ENCODE measurements at regions not wholly inside any gene's neighbourhood (a gene's known extent, or its start where the extent isn't known, plus 50 kb on each side); places are given as distances from the start of the nearest gene placed in this dataset.

DNA sequence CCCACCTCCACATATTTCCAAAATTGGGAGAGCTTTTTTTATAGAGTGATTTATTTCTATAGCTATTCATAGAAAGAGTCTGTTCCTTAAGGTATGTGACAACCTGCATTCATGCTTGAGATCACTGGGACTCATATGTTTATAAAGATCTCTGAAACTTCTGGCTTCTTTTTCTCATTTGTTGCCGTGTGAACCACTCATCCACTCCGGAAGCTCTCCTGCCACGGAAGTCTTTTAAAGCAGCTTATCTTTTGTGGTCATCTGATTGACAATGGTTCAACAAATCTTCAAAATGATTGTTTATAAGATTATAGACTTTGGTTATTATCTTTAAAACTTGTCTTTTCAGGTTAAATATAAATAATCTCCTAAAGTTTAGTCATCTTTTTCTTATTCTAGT lies 260.5 kb downstream of the C3orf38 start:
- H3K27me3 Mint-ChIP-seq, result no peaks in the 10 kb centered on the region
- H3K9me3 Mint-ChIP-seq (ENCODE audit: low read depth), result no peaks in the 10 kb centered on the region
- H3K4me1 Mint-ChIP-seq (ENCODE audit: low read depth), result no peaks in the 10 kb centered on the region
- H3K36me3 Mint-ChIP-seq (ENCODE audit: insufficient read depth), result no peaks in the 10 kb centered on the region
- no peak overlapping the region for H3K4me3 Mint-ChIP-seq (ENCODE audit: low read depth)
- no peak overlapping the region for H3K27ac Mint-ChIP-seq
- DNase-seq (ENCODE audit: low spot score, unreplicated experiment), result no peak
- TF ChIP-seq, protein P1, sequence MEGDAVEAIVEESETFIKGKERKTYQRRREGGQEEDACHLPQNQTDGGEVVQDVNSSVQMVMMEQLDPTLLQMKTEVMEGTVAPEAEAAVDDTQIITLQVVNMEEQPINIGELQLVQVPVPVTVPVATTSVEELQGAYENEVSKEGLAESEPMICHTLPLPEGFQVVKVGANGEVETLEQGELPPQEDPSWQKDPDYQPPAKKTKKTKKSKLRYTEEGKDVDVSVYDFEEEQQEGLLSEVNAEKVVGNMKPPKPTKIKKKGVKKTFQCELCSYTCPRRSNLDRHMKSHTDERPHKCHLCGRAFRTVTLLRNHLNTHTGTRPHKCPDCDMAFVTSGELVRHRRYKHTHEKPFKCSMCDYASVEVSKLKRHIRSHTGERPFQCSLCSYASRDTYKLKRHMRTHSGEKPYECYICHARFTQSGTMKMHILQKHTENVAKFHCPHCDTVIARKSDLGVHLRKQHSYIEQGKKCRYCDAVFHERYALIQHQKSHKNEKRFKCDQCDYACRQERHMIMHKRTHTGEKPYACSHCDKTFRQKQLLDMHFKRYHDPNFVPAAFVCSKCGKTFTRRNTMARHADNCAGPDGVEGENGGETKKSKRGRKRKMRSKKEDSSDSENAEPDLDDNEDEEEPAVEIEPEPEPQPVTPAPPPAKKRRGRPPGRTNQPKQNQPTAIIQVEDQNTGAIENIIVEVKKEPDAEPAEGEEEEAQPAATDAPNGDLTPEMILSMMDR (IDR thresholded peaks at IDR 0.05; ENCODE audit: unreplicated experiment), result no peak

DNA sequence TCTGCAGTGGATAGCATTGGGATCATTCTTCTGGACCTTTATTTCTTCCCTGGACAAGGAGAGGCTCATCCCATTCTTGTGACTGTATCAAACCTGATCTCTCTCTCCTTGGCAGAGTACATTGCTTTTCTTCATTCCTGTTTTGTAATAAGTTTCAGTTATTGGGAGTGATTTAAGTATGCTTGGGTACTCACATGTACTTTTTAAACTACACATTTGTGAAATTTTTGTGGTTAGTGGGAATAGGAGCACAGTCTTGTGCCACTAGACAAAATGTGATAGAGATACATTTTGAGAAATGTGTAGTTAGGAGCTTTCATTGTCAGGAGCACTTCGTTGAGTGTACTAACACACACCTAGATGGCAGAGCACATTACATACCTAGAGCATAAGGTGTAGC lies 262.6 kb downstream of the C3orf38 start:
- H3K9me3 Mint-ChIP-seq (ENCODE audit: low read depth), result no peaks in the 10 kb centered on the region
- H3K4me3 Mint-ChIP-seq (ENCODE audit: low read depth), result no peak overlapping the region
- TF ChIP-seq, protein P1 (IDR thresholded peaks at IDR 0.05; ENCODE audit: unreplicated experiment), result no peak
- H3K27me3 Mint-ChIP-seq, result no peaks in the 10 kb centered on the region
- H3K4me1 Mint-ChIP-seq (ENCODE audit: low read depth), result peaks cover 2% of the 10 kb centered on the region
- no peak for DNase-seq (ENCODE audit: low spot score, unreplicated experiment)
- no peaks in the 10 kb centered on the region for H3K36me3 Mint-ChIP-seq (ENCODE audit: insufficient read depth)
- no peak overlapping the region for H3K27ac Mint-ChIP-seq

DNA sequence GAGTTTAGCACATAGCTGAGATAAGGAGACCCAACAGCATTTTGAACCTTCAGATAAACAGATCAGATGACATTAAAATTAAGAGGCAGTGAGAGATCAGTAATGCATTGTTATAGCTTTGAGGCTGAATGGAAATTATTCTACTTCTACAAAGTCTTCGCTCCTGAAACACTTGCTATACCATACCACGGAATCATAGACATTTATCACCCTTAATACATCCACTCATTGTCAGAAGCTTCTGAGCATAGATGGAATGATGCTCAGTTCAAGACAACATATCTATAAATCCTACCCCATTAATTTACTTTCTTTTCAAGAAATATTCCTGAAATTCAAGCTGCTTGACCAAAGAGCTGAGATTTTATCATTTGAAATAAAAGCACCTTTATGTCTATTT lies 266.7 kb downstream of the C3orf38 start:
- Mint-ChIP-seq H3K4me3 (ENCODE audit: low read depth) (no peak overlapping the region), H3K36me3 (ENCODE audit: insufficient read depth) (no peaks in the 10 kb centered on the region), H3K27me3 (no peaks in the 10 kb centered on the region), H3K9me3 (ENCODE audit: low read depth) (no peaks in the 10 kb centered on the region), H3K4me1 (ENCODE audit: low read depth) (peaks cover 2% of the 10 kb centered on the region), H3K27ac (no peak overlapping the region)
- DNase-seq (ENCODE audit: low spot score, unreplicated experiment), result no peak
- TF ChIP-seq, protein P1 (IDR thresholded peaks at IDR 0.05; ENCODE audit: unreplicated experiment), result no peak

DNA sequence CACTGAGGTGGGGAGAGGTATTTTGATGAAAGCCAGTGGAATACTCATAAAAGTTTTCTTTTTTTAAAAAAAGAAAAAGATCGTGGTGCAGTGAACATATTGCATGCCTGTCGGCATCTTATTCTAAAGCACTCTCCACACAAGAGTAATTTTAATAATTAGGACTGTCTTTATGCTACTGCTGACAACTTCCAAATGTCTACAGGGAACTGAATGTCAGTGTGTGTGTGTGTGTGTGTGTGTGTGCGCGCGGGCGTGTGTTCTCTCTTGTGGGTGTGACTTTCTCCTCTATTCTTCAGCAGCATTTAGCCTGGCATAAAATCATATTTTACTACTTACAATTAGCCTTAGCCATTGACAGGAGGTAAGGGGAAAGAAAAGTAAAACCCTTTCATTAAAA lies 268.5 kb downstream of the C3orf38 start:
- DNase-seq (ENCODE audit: low spot score, unreplicated experiment), result no peak
- Mint-ChIP-seq H3K27me3 (no peaks in the 10 kb centered on the region), H3K27ac (no peak overlapping the region), H3K4me1 (ENCODE audit: low read depth) (peaks cover 2% of the 10 kb centered on the region), H3K36me3 (ENCODE audit: insufficient read depth) (no peaks in the 10 kb centered on the region), H3K4me3 (ENCODE audit: low read depth) (no peak overlapping the region), H3K9me3 (ENCODE audit: low read depth) (no peaks in the 10 kb centered on the region)
- TF ChIP-seq, protein P1 (IDR thresholded peaks at IDR 0.05; ENCODE audit: unreplicated experiment), result no peak

DNA sequence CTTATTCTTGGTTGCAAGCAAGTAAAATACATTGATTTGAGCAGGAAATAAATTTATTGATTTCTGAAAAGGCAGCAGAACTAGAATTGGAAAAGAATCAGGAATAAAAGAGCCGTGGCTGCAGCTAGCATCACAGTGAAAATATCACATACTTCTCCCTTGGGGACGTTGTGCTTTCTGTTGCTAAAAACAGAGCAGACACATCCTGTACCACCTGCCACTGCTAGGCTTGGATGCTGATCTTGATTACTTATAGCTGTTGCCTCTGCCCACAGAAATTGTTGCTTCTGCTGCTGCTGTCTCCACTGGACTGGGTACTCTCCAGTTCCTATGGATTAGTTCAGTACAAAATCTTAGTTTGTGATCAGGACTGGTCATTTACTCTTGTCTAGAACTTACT lies 283.8 kb downstream of the C3orf38 start:
- Mint-ChIP-seq H3K4me1 (ENCODE audit: low read depth) (no peaks in the 10 kb centered on the region), H3K36me3 (ENCODE audit: insufficient read depth) (no peaks in the 10 kb centered on the region), H3K27ac (no peak overlapping the region), H3K9me3 (ENCODE audit: low read depth) (no peaks in the 10 kb centered on the region), H3K4me3 (ENCODE audit: low read depth) (no peak overlapping the region), H3K27me3 (no peaks in the 10 kb centered on the region)
- TF ChIP-seq, protein P1 (IDR thresholded peaks at IDR 0.05; ENCODE audit: unreplicated experiment), result no peak
- DNase-seq (ENCODE audit: low spot score, unreplicated experiment), result no peak

Data from progenitor cell of endocrine pancreas (in vitro differentiated cells).